GM19240 (cell line): ENCODE measurements at regions not wholly inside any gene's neighbourhood (a gene's known extent, or its start where the extent isn't known, plus 50 kb on each side); places are given as distances from the start of the nearest gene placed in this dataset.

Experiments used
- DNase-seq: peaks from one replicate; pipeline ENCODE4 v3.0.0; 2011; ENCODE audit warnings: low spot score; ENCODE audit not compliant: insufficient read length

DNA sequence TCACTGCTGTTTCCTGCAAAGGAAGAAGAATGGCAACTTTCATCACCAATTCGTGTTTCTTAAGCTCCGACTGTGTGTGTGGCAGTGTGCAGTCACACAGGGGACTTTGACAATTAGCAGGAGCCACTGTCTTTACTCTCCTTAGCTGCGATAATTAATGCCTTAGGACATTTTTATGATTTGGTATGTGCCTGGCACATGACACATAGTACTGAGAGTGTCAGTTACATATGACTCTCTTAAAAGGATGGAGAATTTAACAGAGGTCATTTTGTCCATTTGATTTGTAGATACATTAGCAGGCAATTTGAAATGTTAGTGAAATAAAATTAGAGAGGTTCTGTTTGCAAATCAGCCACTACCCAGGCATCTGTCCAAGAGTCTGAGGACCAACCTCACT, 128.9 kb upstream of the VEPH1 start:
- no peak for DNase-seq

DNA sequence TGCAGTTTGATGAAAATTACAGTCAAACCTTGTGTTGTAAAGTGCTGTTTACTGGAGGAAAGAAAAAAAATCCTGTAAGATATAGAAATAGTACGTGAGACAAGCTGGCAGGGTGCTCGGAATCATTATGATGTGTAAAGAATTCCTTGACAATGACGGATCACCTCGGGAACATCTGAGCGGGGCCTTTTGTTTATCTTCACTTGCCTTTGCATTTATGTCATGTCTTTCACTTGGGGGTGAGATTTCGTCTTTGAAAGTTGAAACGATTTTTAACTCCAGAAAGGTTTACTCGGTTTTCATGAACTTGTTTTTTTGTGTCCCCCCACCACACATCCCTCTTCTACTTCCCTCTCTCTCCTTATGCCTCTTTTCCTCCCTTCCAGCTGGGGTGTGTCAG, 128.3 kb upstream of the VEPH1 start:
- DNase-seq, result no peak

DNA sequence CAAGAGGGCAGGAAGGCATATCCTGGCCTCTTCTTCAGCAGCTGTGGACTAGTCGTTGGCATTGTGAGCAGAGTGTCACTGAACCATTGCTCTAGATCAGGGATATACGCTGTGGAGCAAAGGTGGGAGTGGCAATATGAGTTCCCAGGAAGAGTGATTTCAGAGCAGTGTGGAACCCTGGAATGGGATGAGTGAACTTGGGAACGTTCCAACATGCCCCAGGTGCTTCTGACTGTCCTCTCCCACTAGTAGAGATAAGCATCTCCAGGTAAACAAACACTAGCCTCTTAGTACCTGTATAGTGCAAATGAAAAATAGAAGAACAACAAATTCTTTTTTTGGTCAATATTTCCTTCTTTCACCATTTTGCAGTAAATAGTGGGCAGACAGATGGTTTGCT, 123.6 kb upstream of the VEPH1 start:
- no peak for DNase-seq

DNA sequence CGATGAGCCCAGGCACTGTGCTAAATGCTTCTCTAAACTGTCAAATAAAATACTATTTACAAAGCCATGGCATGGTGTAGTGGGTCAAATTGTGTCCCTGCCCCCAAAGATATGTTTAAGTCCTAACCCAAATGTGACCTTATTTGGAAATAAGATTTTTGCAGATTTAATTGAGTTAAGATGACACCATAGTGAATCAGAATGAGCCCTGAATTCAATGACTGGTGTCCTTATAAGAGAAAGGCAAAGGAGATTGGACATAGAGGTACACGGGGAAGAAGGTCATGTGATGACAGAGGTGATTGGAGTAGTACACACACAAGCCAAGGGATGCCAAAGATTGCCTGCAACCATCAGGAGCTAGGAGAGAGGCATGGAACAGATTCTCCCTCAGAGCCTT, 121.6 kb upstream of the VEPH1 start:
- no peak for DNase-seq

DNA sequence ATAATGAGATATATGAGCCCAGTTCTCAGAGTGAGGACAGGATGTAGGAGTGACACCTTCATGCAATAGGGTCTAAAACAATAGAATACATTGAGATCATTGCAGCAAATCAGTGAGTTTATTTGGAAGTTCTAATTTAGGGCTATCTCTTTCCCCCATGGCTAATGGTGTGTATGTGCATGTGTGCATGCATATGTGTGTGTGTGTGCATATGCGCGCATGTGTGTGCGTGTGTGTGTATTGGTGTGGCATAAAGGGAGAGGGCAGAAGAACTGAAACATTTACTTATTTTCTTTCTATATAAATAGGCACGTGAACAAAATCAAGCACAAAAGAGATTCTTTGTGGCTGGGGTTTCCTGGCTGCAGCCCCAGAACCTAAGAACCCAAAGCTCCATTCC, 115.7 kb upstream of the VEPH1 start:
- no peak for DNase-seq

DNA sequence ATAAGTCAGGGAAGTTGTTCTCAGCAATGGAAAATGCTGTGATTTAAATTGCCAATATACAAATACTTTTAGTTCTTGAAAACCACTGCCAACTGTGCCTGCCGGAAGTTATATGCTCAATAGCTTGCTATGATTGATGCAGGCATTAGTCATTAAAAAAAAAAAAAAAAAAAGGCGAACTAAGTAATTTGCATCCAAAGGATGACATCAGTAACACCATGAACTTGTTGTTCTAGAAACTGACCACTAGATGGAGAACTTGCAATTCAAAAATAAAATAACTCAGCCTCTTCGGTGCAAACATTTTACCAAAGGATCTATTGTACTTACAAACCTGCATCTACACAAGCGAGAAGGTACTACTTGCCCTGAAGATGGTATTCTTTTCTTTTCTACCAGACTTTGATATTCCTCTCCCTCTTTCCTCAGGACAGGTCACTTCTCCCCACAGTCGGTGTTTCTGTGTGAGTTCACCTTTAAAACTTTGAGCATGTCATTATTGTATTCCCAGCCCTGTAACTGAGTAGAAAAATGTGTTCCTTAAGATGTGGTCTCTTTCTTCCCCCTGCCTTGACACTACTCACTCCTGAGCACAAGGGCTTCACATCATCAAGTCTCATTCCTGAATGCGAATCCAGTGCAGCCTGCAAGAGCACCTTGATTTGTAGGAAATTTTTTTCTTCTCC, 115.0 kb upstream of the VEPH1 start:
- DNase-seq, result peak; percentile 27

DNA sequence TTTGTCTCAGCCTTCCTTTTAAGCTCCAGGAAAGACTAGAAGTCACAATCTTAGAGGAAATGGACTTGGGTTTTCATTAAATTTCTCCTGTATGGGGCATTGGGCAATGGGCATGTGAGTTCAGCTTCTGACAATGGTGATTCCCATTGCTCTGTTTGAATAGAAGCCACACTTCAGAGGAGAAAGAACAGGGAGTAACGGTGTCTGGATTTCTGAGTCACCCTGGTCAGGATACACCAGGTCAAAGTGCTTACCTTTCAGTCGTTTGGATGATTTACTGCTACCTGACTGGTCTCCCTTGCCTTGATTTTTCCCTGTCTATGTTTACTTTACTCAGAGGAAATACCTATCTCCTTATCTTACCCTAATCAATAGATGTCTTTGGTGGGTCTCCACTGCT, 111.7 kb upstream of the VEPH1 start:
- no peak for DNase-seq

DNA sequence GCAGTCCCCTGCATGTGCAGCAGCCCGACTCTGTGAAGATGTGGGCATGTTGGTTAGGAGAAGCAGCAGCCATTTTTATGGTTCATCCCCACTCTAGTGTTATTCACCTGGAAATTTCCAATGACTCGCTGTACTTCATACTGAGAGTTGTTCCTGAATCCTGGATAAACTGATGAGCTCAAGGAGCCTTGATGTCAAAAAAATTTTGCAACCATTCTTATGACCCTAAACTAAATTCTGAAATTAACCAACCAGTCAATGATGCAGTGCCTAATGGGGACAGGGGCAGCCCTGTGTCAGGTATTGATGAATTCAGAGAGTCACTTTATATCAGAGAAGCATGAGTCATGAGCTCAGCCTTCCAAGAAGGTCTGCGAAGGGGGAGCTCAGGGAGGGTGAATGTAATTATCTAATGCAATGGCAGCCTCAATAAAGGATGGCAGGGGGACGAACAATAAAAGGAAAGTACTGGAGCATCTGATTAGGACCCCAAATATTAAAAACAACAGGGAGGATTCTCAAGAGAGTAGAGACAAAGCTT, 108.4 kb upstream of the VEPH1 start:
- no peak for DNase-seq

DNA sequence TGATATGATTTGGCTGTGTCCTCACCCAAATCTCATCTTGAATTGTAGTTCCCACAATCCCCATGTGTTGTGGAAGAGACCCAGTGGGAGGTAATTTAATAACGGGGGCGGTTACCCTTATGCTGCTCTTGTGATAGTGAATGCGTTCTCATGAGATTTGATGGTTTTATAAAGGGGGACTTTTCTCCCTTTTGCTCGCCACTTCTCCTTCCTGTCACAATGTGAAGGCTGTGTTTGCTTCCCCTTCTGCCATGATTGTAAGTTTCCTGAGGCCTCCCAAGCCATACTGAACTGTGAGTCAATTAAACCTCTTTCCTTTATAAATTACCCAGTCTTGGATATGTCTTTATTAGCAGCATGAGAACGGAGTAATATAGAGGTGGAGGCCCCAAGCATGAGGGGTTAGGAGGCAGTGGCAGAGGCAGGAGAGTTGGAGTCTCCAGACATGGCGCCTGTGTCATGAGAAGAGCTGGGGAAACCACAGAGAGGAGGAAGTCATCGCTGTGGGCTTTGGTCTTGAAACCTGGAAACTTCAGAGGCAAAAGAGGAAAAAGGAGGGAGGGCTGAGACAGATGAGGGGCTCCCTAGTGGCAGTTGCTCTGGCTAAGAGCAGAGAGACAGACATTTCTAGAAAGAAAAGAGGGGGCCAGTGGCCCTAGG, 107.8 kb upstream of the VEPH1 start:
- no peak for DNase-seq

DNA sequence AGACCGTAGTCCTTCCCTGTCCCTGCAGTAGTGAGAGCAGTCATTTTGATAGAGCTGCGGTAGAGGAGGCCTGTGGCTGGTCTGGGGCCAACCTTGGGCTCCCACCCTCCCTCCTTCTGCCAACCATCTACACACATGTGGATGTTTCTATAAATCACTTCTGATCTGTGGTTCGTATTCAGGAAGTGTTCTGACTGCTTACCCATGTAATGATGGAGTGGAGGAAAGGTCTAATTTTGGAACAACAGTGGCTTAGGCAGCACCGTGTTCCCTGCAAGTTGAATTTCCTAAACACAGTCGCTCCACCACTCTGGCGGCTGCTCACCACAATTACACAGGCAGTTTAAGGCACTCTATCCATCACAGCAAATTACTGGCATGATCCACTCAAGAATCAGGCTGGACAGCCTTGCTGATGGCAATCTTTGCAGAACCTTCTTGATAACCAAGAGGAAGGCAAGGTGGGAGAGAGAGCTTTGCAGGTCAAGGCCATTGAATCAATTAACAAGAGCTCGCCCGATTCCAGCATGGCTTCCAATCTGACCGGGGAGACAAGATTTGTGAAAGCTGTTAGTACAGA, 104.7 kb upstream of the VEPH1 start:
- DNase-seq, result no peak

DNA sequence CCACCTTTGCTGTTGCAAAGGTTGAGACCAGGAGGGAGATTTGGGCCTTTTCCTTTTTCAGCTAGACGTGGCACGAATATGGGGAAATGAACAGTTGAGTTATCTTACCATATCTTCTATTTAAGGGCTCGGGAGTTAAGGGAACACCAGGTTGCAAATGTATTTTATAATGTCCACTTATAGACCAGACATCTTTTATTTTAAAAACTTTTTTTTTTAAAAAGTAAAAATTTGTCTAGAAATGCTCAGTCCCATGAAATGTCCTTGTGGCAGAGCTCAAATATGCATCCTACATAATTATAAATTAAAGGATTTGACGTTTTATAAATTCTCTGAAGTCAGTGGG, 103.6 kb upstream of the VEPH1 start:
- no peak for DNase-seq

DNA sequence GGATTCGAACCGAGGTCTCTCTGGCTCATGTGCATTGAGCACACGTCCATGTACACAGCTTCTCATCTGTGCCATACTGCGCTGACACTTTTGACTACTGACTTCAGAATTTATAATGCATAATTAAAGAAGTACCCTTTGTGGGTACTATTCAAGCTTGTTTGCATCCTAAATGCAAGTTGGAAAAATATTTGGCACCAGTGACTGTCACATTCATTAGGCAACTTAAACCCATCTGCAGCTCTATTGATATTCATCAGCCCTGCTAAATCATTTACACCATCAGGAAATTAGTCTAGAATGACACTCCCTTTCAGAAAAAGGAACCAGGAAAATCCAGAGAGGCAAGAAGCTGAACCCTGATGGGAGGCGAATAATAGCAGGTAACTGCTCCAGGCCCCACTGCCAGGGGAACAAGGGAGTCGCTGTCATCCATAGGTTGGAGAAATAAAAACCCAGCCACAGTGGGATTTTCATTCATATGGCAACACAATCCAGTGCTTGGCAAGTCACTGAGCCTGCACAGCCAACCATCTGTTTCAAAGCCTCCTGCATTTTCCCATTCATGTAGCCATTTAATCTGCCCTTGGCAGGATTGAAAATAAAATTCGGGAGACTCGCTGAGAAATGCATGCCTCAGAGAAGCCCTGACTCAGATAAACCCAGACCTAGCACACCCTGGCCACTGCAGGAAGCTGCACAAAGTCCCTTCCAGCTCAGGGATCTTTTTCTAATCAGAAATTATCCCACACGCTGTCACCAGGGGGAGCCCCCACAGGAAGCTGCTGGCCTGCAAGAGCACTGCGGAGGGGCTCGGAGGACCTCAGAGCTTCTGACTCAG, 103.0 kb upstream of the VEPH1 start:
- peak; percentile 33 for DNase-seq

DNA sequence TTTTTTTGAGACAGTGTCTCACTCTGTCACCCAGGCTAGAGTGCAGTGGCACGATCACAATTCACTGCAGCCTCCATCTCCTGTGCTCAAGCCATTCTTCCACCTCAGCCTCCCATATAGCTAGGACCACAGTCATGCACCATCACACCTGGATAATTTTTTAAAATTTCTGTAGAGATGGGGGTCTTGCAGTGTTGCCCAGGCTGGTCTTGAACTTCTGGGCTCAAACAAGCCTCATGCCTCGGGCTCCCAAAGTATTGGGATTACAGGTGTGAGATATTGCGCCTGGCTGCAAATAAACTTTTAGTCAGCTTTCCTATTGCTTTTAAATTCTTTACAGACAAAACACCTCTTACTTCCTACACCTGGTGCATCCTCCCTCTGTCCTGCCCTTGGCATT, 102.1 kb upstream of the VEPH1 start:
- DNase-seq, result no peak

DNA sequence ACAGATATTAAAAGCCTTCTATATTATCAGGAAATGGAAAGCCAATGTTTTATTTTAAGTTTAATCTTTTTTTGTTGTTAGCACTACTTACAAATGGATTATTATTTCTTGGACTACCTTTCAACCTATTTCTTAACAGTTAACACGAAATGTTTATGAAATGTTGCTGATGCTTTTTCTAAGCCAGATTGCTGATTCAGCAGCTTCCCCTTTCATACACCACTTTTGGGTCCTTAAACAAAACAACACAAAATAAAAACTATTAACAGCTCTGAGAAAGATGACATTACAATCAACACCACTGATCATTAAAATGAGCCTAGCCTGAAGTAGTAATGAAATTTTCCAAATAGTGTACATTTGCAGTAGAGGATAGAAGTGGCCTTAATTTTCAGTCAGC, 99.2 kb upstream of the VEPH1 start:
- no peak for DNase-seq

DNA sequence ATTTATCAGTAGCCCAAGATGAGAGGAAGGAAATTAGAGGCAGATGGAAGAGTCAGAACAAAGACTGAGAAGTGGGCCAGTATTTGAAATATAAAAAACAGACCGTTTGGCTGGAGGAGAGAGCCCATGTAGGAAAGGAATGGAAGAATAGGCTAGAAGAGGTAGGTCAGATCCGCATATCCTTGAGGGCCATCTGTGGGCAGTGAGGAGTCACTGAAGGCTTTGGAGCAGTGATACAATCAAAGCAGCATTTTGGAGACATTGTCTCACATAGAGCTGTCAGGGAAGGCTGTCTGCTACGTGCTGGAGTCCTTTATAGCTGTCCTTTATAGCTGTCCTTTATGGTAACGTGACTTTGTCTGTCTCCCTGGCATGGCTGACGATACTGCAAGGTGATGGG, 92.0 kb upstream of the VEPH1 start:
- no peak for DNase-seq

DNA sequence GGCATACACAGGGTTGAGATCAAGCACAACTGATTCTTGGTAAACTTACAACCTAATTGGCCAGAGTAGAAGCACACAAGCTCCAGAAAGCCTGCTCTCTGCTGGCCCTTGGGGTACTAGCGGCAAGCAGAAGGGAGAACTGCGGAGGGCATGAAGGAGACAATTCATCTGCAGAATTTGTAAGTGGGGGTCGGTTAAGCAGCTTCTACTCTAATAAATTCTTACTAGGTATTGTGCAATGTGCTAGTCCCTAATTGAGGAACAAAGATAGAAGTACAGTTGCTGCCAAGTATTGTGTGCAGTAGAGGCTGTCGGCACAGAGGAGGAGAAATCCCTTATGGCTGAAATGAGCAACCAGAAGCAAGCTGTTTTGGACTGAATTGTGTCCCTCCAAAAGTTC, 91.2 kb upstream of the VEPH1 start:
- DNase-seq, result no peak

DNA sequence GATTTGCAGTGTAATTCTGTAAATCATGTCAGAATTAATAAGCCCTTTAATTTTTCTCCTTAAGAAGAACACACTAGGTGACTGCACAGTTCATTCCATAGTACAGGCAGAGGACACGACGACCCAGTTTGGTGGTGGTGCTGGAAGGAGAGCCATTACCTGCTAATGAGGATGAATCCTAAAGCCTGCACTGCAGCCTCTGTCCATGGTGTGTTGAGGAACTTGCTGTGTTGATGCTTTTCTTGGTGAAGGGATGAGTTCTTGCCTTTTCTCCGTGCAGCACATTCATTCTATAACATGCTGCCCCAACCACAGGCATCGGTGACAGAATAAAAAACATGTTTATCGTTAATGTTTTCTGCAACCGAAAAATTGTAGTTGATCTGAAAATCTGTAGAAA, 89.6 kb upstream of the VEPH1 start:
- no peak for DNase-seq

DNA sequence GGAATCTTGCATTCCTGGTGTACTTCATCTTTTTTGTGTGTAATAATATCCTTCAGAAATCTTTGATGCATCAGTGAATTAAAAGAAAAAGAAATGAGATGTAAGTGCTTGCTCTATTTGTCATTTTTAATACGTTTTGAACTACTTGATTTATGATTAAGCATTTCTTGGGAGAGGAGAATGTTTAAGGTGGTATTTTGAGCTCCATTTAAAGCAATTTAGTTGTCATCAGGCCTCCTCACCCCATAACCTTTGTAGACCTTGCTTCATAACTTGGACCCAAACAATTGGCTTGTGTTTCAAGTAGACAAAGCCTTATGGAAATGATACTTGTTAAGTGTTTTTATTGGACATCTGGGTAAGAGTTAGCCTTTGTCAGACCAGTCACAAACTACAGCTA, 87.1 kb upstream of the VEPH1 start:
- no peak for DNase-seq

DNA sequence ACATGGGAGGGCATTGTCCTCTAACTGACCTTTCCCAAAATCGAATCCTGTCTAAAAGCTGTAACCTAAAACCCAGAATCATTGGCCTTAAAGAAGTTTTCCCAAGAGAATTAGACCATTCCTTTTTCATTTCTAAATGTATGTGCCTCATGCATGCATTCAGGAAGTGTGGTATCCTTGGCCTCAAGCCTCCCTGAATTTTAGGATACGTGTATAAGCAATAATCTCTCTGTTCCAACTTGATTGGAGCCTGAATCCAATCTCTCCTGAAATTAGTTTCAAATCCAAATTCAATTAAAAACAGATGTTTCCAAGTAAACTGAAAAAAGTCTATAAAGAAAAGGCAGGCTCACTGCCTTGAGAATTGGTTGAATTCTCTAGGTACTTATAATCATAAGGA, 86.0 kb upstream of the VEPH1 start:
- DNase-seq, result no peak

DNA sequence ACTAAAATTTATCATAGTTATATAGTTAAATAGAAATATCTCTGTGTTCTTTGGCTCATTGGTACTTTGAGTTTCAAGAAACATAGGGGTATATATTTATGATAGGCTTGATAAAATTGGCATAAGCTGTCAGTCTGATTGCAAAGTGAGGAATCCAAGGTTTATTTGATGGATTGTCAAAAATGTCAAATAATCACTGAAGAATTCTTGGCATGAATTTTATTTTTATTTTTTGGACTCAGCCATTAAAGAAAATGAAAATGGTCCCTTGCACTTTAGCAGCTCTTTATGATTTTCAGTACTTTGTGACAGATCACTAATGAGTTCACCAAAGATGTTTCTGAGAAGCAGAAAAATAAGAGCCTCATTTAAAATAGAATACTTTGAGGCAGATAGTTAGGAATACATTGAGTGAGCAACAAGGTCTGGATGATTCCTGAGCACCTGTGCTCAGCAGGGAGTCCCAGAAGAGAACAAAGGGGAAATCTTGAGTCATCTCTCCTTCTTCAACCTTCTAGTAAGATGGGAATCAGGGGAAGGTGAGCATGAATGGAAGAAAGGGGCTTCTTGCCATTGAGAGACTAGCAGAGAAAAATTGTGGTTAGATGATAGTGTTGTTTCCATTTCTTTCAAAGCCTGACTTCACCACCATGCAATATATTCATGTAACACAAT, 85.3 kb upstream of the VEPH1 start:
- DNase-seq, result no peak

DNA sequence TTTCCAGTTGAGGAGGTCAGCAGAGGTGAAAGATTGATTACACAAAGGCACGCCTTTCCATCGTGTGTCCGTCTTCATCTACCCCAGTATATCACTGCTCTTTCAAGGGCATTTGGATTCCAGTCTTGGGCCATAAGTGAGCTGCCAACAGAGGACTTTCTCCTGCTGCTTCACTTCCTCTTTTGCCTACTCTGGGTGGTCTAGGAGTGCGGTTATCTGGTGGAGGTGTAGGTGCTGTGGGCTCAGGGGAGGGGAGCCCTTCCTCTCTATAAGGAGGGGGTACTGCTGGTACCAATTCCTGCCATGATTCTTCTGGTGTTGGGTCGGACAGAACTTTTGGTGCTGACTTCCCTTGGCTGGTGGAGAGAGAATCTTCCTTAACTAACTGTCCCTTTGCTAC, 83.1 kb upstream of the VEPH1 start:
- DNase-seq, result no peak

DNA sequence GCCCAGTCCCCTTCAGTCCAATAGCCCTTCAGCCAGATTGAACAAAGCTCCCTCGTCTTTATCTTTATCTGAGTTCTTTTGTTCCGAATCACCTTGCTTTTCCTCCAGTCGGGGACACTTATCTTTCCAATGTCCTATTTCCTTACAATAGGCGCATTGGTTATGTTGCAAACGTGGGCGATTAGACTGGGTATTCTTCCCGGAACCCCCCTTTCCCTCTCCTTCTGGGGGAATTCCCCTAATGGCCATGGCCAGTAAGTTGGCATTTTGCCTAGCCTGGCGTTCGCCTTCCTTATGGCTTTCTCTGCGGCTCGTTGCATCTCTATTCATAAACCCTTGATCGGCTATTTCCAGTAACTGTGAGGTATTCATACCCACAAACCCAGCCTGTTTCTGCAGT, 82.2 kb upstream of the VEPH1 start:
- DNase-seq, result no peak
